ENCODE measurements at regions not wholly inside any gene's neighbourhood (a gene's known extent, or its start where the extent isn't known, plus 50 kb on each side); places are given as distances from the start of the nearest gene placed in this dataset.

DNA sequence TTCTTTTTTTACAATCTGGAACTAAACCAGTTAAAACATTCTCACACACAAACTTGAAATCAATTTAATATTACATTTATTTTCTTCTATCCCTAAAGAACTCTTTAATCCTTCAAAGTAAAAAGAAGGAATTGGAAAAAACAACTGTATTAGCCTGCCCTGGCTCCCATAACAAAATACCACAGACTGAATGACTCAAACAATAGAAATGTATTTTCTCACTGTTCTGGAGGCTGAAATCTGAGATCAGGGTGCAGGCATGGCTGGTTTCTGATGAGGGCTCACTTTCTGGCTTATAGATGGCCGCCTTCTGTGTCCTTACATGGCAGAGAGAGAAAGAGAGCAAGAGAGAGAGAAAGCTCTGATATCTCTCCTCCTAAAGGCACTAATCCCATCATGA lies 149.4 kb downstream of the PDGFRA start:
- Histone ChIP-seq H3K4me3 (no peak overlapping the region), H3K27ac (no peak overlapping the region), H3K27me3 (no peaks in the 10 kb centered on the region), H3K36me3 (ENCODE audit: low read depth, missing control alignments) (no peaks in the 10 kb centered on the region), H3K9me3 (no peaks in the 10 kb centered on the region), H3K4me1 (no peaks in the 10 kb centered on the region)
- intact Hi-C loops (cut with DNase I; ENCODE audit: low total_unique reads) = no loop called here
- no peak for DNase-seq
- 90 to 100% methylated on average over 1 of the region's 1 CpG for WGBS, 2 donors
- TF ChIP-seq, protein P1, sequence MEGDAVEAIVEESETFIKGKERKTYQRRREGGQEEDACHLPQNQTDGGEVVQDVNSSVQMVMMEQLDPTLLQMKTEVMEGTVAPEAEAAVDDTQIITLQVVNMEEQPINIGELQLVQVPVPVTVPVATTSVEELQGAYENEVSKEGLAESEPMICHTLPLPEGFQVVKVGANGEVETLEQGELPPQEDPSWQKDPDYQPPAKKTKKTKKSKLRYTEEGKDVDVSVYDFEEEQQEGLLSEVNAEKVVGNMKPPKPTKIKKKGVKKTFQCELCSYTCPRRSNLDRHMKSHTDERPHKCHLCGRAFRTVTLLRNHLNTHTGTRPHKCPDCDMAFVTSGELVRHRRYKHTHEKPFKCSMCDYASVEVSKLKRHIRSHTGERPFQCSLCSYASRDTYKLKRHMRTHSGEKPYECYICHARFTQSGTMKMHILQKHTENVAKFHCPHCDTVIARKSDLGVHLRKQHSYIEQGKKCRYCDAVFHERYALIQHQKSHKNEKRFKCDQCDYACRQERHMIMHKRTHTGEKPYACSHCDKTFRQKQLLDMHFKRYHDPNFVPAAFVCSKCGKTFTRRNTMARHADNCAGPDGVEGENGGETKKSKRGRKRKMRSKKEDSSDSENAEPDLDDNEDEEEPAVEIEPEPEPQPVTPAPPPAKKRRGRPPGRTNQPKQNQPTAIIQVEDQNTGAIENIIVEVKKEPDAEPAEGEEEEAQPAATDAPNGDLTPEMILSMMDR (IDR thresholded peaks at IDR 0.05) = no peak
- no peak for TF ChIP-seq POLR2A (IDR thresholded peaks at IDR 0.05)

DNA sequence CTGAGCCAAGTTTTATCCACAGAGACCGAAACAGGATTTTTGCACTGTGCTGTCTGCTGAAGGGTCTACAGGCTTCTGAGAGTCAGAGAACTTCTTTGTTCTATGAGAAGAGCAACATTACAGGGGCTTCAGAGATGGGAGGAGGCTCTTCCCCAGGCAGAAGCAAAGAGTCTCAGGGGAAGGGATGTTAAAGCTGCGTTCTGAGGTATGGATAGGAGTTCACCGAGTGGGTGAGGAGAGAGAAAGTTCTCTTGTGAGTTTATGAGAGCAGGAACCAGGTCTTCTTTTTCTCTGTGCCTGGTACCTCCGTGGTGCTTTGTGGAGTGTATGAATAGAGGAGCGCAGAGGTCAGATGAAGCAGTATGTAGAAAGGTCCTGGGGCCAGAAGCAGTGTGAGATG lies 155.1 kb downstream of the PDGFRA start:
- intact Hi-C loops (cut with DNase I; ENCODE audit: low total_unique reads) = no loop called here
- H3K36me3 ChIP-seq (ENCODE audit: low read depth, missing control alignments) = no peaks in the 10 kb centered on the region
- H3K4me1 ChIP-seq = no peaks in the 10 kb centered on the region
- no peaks in the 10 kb centered on the region for H3K9me3 ChIP-seq
- WGBS, 2 donors = 86 to 94% methylated on average over 5 of the region's 5 CpGs
- TF ChIP-seq, protein P1 (IDR thresholded peaks at IDR 0.05) = no peak
- no peak for TF ChIP-seq POLR2A (IDR thresholded peaks at IDR 0.05)
- DNase-seq = no peak
- H3K4me3 ChIP-seq = no peak overlapping the region
- H3K27me3 ChIP-seq = no peaks in the 10 kb centered on the region
- no peak overlapping the region for H3K27ac ChIP-seq

DNA sequence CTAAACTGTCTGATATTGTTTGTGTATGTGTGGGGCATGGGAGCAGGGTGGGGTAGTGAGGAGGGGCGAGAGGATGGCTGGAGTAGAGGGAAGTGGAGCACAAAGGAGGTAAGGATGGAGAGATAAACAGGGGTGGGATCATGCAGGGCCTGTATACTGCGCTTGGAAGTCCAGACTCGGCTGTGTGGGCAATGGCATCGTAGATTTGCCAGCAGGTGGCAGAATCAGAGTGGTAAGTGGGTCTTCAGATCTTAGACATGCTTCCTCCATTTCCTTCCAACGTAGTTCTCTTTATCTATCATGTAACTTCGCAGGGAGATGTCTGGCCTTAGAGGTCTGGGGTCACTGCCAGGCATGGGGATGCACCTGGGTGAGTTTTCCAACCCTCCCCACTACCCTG lies 155.5 kb downstream of the PDGFRA start:
- no peak overlapping the region for H3K4me3 ChIP-seq
- no peaks in the 10 kb centered on the region for H3K9me3 ChIP-seq
- 67 to 68% methylated on average over 6 of the region's 6 CpGs for WGBS, 2 donors
- TF ChIP-seq, protein P1 (IDR thresholded peaks at IDR 0.05) = peak in 2 of 3 experiments; percentile 14 to 18
- no peak for TF ChIP-seq POLR2A (IDR thresholded peaks at IDR 0.05)
- H3K36me3 ChIP-seq (ENCODE audit: low read depth, missing control alignments) = no peaks in the 10 kb centered on the region
- DNase-seq = peak; percentile 47
- intact Hi-C loops (cut with DNase I; ENCODE audit: low total_unique reads) = no loop called here
- no peak overlapping the region for H3K27ac ChIP-seq
- H3K27me3 ChIP-seq = no peaks in the 10 kb centered on the region
- H3K4me1 ChIP-seq = no peaks in the 10 kb centered on the region

DNA sequence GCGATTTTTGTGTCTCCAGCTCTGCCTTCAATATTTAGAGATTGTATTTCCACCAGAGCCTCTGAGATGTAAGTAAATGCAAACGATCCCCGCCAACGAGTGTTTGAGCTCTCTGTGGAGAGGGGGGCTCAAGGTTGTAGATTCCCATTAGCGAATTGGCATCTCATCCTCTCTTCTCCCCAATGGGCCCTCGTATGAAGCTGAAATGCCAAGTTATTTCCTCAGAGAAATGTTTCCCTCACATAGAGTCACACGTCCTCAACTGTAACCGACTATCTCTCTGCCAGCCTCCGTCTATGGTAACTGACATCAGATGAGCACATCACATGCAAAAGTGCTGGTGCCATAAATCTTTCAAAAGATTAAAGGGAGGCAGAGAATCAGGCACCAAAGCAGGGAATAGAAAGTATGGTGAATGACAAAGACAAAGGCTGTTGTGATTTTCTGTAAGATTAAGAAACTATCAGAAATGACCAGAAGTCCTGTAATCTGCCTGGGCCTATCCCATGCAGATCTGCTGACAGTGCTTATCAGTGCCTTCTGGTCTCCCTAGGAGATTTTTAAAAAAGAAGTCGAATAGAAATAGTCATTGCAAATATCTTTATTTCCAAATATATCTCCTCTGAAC lies 157.1 kb downstream of the PDGFRA start:
- no peak overlapping the region for H3K27ac ChIP-seq
- no peaks in the 10 kb centered on the region for H3K27me3 ChIP-seq
- H3K36me3 ChIP-seq (ENCODE audit: low read depth, missing control alignments) = no peaks in the 10 kb centered on the region
- no peak overlapping the region for H3K4me3 ChIP-seq
- DNase-seq = no peak
- no peaks in the 10 kb centered on the region for H3K4me1 ChIP-seq
- intact Hi-C loops (cut with DNase I; ENCODE audit: low total_unique reads) = no loop called here
- no peak for TF ChIP-seq POLR2A (IDR thresholded peaks at IDR 0.05)
- TF ChIP-seq, protein P1 (IDR thresholded peaks at IDR 0.05) = no peak
- H3K9me3 ChIP-seq = no peaks in the 10 kb centered on the region
- WGBS, 2 donors = 76 to 81% methylated on average over 10 of the region's 10 CpGs

DNA sequence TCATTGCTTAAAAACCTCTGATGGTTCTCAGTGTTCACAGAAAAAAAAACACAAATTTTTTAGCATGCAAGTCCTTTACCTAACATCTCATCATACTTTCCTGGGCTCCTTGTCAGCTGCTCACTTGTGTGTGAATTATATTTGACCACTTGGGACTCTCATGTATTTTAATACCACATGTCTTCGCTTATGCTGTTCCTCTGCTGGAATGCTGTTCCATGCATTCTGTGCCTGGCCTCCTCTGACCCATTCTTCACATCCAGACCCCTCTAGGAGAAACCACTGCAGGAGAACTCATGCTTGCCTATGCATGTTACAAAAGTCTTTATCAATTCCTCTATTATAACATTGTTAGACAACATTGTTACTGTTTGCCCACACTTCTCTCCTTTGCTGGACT lies 157.6 kb downstream of the PDGFRA start:
- Histone ChIP-seq H3K4me1 (no peaks in the 10 kb centered on the region), H3K27me3 (no peaks in the 10 kb centered on the region), H3K9me3 (no peaks in the 10 kb centered on the region), H3K36me3 (ENCODE audit: low read depth, missing control alignments) (no peaks in the 10 kb centered on the region), H3K4me3 (no peak overlapping the region), H3K27ac (no peak overlapping the region)
- DNase-seq = no peak
- WGBS, 2 donors = 92% methylated on average over 1 of the region's 1 CpG
- TF ChIP-seq, protein P1 (IDR thresholded peaks at IDR 0.05) = no peak
- no peak for TF ChIP-seq POLR2A (IDR thresholded peaks at IDR 0.05)
- intact Hi-C loops (cut with DNase I; ENCODE audit: low total_unique reads) = no loop called here
